ENCODE measurements at regions not wholly inside any gene's neighbourhood (a gene's known extent, or its start where the extent isn't known, plus 50 kb on each side); places are given as distances from the start of the nearest gene placed in this dataset.

- no peaks in the 10 kb centered on the region for H3K9me3 ChIP-seq
- intact Hi-C loops (cut with DNase I; ENCODE audit: low total_unique reads): no loop called here
Observed at GRCh38 chr5:115469904-115470516, 74.6 kb downstream of the FEM1C start.

GRCh38 chr5:115467628-115468027 is 76.9 kb downstream of the FEM1C start:
- no peak overlapping the region for H3K27ac ChIP-seq

More at GRCh38 chr5:115469904-115470516, 74.6 kb downstream of the FEM1C start:
- no peak for DNase-seq
- no peak overlapping the region for H3K4me3 ChIP-seq
- H3K27me3 ChIP-seq: no peaks in the 10 kb centered on the region
- H3K36me3 ChIP-seq: no peaks in the 10 kb centered on the region
- no peak overlapping the region for H3K27ac ChIP-seq
- TF ChIP-seq CTCF (IDR thresholded peaks at IDR 0.05) (no peak), POLR2A (IDR thresholded peaks at IDR 0.05) (no peak)
- no peaks in the 10 kb centered on the region for H3K4me1 ChIP-seq

GRCh38 chr5:115465431-115465830 is 79.1 kb downstream of the FEM1C start:
- Histone ChIP-seq H3K36me3 (no peaks in the 10 kb centered on the region), H3K27me3 (no peaks in the 10 kb centered on the region), H3K4me3 (no peak overlapping the region), H3K27ac (no peak overlapping the region), H3K9me3 (no peaks in the 10 kb centered on the region), H3K4me1 (no peaks in the 10 kb centered on the region)
- no peak for TF ChIP-seq CTCF (IDR thresholded peaks at IDR 0.05)
- TF ChIP-seq POLR2A (IDR thresholded peaks at IDR 0.05): no peak
- intact Hi-C loops (cut with DNase I; ENCODE audit: low total_unique reads): no loop called here
- no peak for DNase-seq

More at GRCh38 chr5:115467628-115468027, 76.9 kb downstream of the FEM1C start:
- Histone ChIP-seq H3K36me3 (no peaks in the 10 kb centered on the region), H3K4me1 (no peaks in the 10 kb centered on the region), H3K9me3 (no peaks in the 10 kb centered on the region), H3K27me3 (no peaks in the 10 kb centered on the region), H3K4me3 (no peak overlapping the region)
- intact Hi-C loops (cut with DNase I; ENCODE audit: low total_unique reads): no loop called here
- no peak for DNase-seq
- no peak for TF ChIP-seq POLR2A (IDR thresholded peaks at IDR 0.05)
- no peak for TF ChIP-seq CTCF (IDR thresholded peaks at IDR 0.05)

- intact Hi-C loops (cut with DNase I; ENCODE audit: low total_unique reads): no loop called here
- Histone ChIP-seq H3K9me3 (no peaks in the 10 kb centered on the region), H3K4me3 (no peak overlapping the region), H3K4me1 (no peaks in the 10 kb centered on the region), H3K27me3 (no peaks in the 10 kb centered on the region), H3K27ac (no peak overlapping the region), H3K36me3 (no peaks in the 10 kb centered on the region)
- no peak for DNase-seq
- no peak for TF ChIP-seq CTCF (IDR thresholded peaks at IDR 0.05)
- no peak for TF ChIP-seq POLR2A (IDR thresholded peaks at IDR 0.05)
Observed at GRCh38 chr5:115463983-115464382, 80.6 kb downstream of the FEM1C start.

- Histone ChIP-seq H3K4me1 (no peaks in the 10 kb centered on the region), H3K27ac (no peak overlapping the region), H3K4me3 (no peak overlapping the region), H3K27me3 (no peaks in the 10 kb centered on the region), H3K9me3 (no peaks in the 10 kb centered on the region), H3K36me3 (no peaks in the 10 kb centered on the region)
- intact Hi-C loops (cut with DNase I; ENCODE audit: low total_unique reads): no loop called here
- DNase-seq: no peak
- TF ChIP-seq POLR2A (IDR thresholded peaks at IDR 0.05): no peak
- TF ChIP-seq CTCF (IDR thresholded peaks at IDR 0.05): no peak
Observed at GRCh38 chr5:115461506-115462290, 82.9 kb downstream of the FEM1C start.
